Panc1 (cell line): ENCODE measurements at regions not wholly inside any gene's neighbourhood (a gene's known extent, or its start where the extent isn't known, plus 50 kb on each side); places are given as distances from the start of the nearest gene placed in this dataset.

Experiments used
- POLR2AphosphoS5 ChIP-seq: IDR thresholded peaks from 2 replicates; pipeline ENCODE4 v1.6.1; 2012; ENCODE audit warnings: mild to moderate bottlenecking, low read depth, low read length, moderate library complexity
- SIN3A ChIP-seq: IDR thresholded peaks from 2 replicates; pipeline ENCODE4 v1.6.1; 2012; ENCODE audit warnings: low read depth, mild to moderate bottlenecking, low read length, moderate library complexity, borderline replicate concordance; ENCODE audit not compliant: insufficient read depth
- TCF7L2 ChIP-seq: IDR thresholded peaks from 2 replicates; pipeline ENCODE4 v1.6.1; 2011; ENCODE audit warnings: mild to moderate bottlenecking, low read depth, low read length, inconsistent platforms
- TF ChIP-seq, protein P1 (sequence below): fragments of 450-650 bp; IDR thresholded peaks from 2 replicates; pipeline ENCODE4 v1.5.1; 2017; ENCODE audit warnings: mild to moderate bottlenecking

DNA sequence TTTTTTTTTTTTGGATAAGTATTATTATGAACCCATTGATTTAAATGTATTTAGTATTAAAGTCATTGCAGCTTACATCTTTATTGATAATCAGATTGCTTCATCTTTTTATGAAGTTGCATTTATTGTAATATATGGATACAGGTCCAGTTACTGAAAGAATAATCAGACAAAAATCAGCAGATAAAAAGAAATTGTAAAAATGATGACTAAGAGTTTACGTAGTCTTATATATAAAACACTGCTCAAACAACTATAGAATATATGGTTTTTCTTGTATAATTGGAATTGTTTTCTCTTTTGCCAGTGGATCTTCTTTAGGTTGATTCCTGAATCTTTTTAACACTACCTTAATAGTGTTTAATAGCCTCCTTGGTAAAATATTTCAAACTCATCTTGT lies 378.3 kb downstream of the DUSP6 start:
- no peak for TF ChIP-seq SIN3A
- no peak for TF ChIP-seq TCF7L2
- TF ChIP-seq, protein P1, sequence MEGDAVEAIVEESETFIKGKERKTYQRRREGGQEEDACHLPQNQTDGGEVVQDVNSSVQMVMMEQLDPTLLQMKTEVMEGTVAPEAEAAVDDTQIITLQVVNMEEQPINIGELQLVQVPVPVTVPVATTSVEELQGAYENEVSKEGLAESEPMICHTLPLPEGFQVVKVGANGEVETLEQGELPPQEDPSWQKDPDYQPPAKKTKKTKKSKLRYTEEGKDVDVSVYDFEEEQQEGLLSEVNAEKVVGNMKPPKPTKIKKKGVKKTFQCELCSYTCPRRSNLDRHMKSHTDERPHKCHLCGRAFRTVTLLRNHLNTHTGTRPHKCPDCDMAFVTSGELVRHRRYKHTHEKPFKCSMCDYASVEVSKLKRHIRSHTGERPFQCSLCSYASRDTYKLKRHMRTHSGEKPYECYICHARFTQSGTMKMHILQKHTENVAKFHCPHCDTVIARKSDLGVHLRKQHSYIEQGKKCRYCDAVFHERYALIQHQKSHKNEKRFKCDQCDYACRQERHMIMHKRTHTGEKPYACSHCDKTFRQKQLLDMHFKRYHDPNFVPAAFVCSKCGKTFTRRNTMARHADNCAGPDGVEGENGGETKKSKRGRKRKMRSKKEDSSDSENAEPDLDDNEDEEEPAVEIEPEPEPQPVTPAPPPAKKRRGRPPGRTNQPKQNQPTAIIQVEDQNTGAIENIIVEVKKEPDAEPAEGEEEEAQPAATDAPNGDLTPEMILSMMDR, result no peak
- no peak for TF ChIP-seq POLR2AphosphoS5
